Adrenal gland (tissue), 9 donors: ENCODE measurements at regions not wholly inside any gene's neighbourhood (a gene's known extent, or its start where the extent isn't known, plus 50 kb on each side); places are given as distances from the start of the nearest gene placed in this dataset.

Experiments
- DNase-seq, 7 donors: peaks; one replicate each; pipeline ENCODE4 v3.0.0-alpha.2; 2019 to 2020
- H3K27ac ChIP-seq, 5 donors: fragments of 200-600 bp; sonication (generic) in 4 of 5; 1 replicate in 3 of 5; 2 replicates in 2 of 5; pipeline versions ENCODE4 v1.5.1 to v1.8.0; 2016 to 2020; ENCODE audit warnings: mild to moderate bottlenecking in 1 of 5
- H3K27me3 ChIP-seq: fragments of 200-600 bp; 2 replicates; pipeline ENCODE4 v1.8.0; 2021
- H3K36me3 ChIP-seq, 2 donors: fragments of 200-600 bp; replicated peaks in 1 of 2; 1 replicate in 1 of 2; 2 replicates in 1 of 2; pipeline versions ENCODE4 v1.5.1 to v1.8.0; 2018 to 2022
- H3K4me1 ChIP-seq, 2 donors: fragments of 200-600 bp; replicated peaks in 1 of 2; 1 replicate in 1 of 2; 2 replicates in 1 of 2; pipeline versions ENCODE4 v1.5.1 to v1.8.0; 2018 to 2021
- H3K4me3 ChIP-seq, 4 donors: fragments of 200-600 bp; sonication (generic) in 3 of 4; one replicate each; pipeline ENCODE4 v1.5.1; 2016 to 2018
- H3K9me3 ChIP-seq, 3 donors: fragments of 200-600 bp; sonication (generic) in 1 of 3; replicated peaks in 1 of 3; 1 replicate in 2 of 3; 2 replicates in 1 of 3; pipeline versions ENCODE4 v1.5.1 to v1.8.0; 2016 to 2021
- POLR2A ChIP-seq, 2 donors: fragments of 450-650 bp; IDR thresholded peaks; one replicate each; pipeline ENCODE4 v1.6.1; 2017; ENCODE audit warnings: antibody characterized with exemption in 2 of 2, mild to moderate bottlenecking in 2 of 2, moderate library complexity in 1 of 2
- whole genome bisulfite sequencing, 4 donors: extraction: QIAGEN DNeasy Blood & Tissue Kit in 2 of 4; methylation state at CpG; one replicate each; pipeline versions ENCODE4 v1.1.5 to v1.1.7; 2013 to 2017; 5-methylcytosine and 5-hydroxymethylcytosine counted together
- intact Hi-C, 2 donors: fragments of 100-400 bp; cut with DNase I; formaldehyde crosslinking; loops; one replicate each; pipeline versions ENCODE4 v1.14.1 to v1.15.0; 2022 to 2023
- TF ChIP-seq, protein P1 (sequence below), 6 experiments: fragments of 450-650 bp in 4 of 6; fragments of 200-600 bp in 2 of 6; sonication (generic) in 1 of 6; IDR thresholded peaks; 1 replicate in 5 of 6; 2 replicates in 1 of 6; pipeline versions ENCODE4 v1.5.1 to v1.8.0; 2016 to 2021; ENCODE audit warnings: antibody characterized with exemption in 6 of 6, mild to moderate bottlenecking in 2 of 6, moderate library complexity in 1 of 6
- donor health status: healthy with polysubstance abuse.
- donor health status: Bipolar disorder and iron deficiency.
- donor health status: DM: yes; HTN: yes; CAD: no.
- donor health status: DM: no; HTN: no; CAD: no.
- donor health status: DM: no; HTN: no; CAD: no.

DNA sequence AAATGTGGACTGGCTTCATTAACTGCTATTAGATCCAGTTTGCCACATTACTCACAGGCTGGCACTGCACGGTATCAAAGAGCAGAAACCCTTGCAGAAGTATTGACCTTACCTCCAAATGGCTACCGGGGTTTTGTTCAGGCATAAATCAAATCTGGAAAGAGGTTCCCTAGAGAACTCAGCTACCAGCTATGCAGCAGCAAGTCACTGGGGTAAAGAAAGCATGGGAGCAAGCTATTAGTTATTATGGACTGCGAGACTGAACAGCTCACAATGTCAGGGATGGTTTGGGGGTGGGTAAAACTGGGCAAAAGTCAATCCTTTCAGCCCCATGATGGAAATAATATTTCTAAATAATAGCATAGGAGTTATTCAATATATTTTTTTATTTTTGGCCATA is 128.1 kb downstream of the FANCF start:
- 45 to 49% (median 48%) methylated on average over 3 of the region's 3 CpGs for WGBS, 4 donors
- H3K4me1 ChIP-seq, result no peaks in the 10 kb centered on the region
- no peak for TF ChIP-seq POLR2A (IDR thresholded peaks at IDR 0.05)
- TF ChIP-seq, protein P1, sequence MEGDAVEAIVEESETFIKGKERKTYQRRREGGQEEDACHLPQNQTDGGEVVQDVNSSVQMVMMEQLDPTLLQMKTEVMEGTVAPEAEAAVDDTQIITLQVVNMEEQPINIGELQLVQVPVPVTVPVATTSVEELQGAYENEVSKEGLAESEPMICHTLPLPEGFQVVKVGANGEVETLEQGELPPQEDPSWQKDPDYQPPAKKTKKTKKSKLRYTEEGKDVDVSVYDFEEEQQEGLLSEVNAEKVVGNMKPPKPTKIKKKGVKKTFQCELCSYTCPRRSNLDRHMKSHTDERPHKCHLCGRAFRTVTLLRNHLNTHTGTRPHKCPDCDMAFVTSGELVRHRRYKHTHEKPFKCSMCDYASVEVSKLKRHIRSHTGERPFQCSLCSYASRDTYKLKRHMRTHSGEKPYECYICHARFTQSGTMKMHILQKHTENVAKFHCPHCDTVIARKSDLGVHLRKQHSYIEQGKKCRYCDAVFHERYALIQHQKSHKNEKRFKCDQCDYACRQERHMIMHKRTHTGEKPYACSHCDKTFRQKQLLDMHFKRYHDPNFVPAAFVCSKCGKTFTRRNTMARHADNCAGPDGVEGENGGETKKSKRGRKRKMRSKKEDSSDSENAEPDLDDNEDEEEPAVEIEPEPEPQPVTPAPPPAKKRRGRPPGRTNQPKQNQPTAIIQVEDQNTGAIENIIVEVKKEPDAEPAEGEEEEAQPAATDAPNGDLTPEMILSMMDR (IDR thresholded peaks at IDR 0.05), result no peak
- no peaks in the 10 kb centered on the region for H3K27me3 ChIP-seq
- intact Hi-C loops, result no loop called here
- DNase-seq, result no peak
- no peak overlapping the region for H3K27ac ChIP-seq
- H3K9me3 ChIP-seq, result no peaks in the 10 kb centered on the region
- H3K4me3 ChIP-seq, result no peak overlapping the region
- H3K36me3 ChIP-seq, result no peaks in the 10 kb centered on the region

DNA sequence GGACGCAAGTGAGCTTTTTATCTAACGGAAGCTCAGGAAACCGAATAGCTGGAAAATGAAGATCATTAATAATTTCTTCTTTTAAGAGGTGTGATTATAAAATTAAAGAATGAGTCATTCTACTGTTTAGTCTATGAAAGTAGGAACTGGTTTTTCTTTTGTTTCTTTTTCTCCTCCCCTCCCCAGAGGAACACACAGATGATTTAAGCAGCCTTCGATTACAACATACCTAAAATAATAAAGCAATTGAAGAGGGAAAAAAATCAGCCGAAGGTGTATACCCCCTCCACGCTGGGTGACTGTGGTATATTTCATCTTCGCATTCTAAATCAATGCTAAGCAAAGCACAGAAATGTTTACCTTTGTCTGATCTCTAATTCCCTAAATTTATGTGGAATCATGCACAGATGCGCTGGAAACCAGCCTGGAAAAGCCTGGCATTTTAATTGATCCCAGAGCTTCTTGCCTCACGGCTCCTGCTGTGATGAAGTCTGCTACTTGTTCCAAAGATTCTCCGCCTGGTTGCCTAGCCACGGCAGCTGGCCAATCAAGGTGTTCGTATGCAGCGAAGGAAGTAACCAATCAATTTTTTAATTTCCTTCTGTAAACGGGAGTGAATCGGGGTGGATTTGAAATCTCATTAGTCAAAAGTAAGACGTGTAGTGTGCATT is 133.9 kb downstream of the FANCF start:
- intact Hi-C loops, result no loop called here
- H3K27ac ChIP-seq, result no peak overlapping the region
- H3K9me3 ChIP-seq, result no peaks in the 10 kb centered on the region
- no peaks in the 10 kb centered on the region for H3K4me1 ChIP-seq
- 48 to 58% (median 52%) methylated on average over 16 of the region's 16 CpGs for WGBS, 4 donors
- no peak for TF ChIP-seq POLR2A (IDR thresholded peaks at IDR 0.05)
- TF ChIP-seq, protein P1 (IDR thresholded peaks at IDR 0.05), result no peak
- no peaks in the 10 kb centered on the region for H3K27me3 ChIP-seq
- no peak for DNase-seq
- no peak overlapping the region for H3K4me3 ChIP-seq
- no peaks in the 10 kb centered on the region for H3K36me3 ChIP-seq

DNA sequence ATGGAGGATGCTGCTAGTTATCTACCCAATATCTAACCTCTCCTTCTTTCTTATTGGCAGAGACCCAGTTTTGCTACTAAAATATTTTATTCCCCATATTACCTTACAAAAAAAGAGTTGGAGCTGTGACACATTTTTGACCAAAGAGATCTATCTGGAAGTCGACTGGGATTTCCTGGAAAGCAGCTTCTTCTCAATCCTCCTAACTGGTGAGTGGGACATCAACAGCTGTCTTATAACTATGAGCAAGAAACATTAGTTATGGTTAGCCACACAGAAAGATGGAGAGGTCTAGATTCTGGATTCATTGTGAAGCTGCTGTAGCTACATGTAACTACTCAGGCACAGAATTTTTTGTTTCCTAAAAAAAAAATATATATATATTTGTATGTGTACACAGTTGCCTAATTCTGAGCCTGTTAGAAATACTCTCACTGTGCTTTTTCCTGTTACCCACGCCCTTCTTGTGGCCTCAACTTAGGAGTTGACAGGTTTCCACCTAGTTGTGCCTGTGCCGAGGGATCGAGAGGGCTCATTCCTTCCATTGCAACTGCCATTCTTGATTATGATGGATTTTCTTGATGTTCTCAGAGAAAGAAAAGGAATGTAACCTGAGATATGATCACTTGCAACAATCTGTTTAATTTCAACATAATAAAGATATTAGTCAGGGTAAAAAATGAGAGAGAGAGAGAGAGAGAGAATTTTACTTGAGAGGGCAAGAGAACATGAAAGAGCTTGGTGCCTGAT is 142.0 kb downstream of the SLC17A6 start:
- intact Hi-C loops, result no loop called here
- whole genome bisulfite sequencing, 4 donors, result 61 to 71% (median 62%) methylated on average over 4 of the region's 4 CpGs
- Histone ChIP-seq H3K27ac (no peak overlapping the region), H3K9me3 (no peaks in the 10 kb centered on the region), H3K4me1 (no peaks in the 10 kb centered on the region), H3K36me3 (no peaks in the 10 kb centered on the region), H3K27me3 (no peaks in the 10 kb centered on the region), H3K4me3 (no peak overlapping the region)
- TF ChIP-seq, protein P1 (IDR thresholded peaks at IDR 0.05), result no peak
- TF ChIP-seq POLR2A (IDR thresholded peaks at IDR 0.05), result no peak
- DNase-seq, result no peak

DNA sequence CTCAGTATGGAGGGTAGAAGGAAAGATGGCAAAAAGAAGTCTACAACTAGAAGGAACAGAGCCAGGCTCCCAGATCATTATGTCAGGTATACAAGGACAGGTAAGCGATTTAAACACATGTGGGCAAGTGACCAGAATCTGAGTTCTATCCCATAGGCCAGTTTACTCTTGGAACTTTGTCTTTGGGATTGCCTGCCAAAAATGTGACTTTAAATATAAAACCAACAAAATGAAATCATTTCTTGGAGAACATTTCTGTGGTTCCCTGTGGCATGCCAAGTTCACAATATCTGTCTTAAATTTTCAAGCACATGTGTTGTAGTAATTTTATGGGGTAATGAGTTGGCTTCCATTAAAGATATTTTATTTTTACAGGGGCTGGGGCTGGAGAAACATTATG is 141.0 kb downstream of the SLC17A6 start:
- Histone ChIP-seq H3K27ac (no peak overlapping the region), H3K4me1 (no peaks in the 10 kb centered on the region), H3K27me3 (no peaks in the 10 kb centered on the region), H3K4me3 (no peak overlapping the region), H3K36me3 (no peaks in the 10 kb centered on the region), H3K9me3 (no peaks in the 10 kb centered on the region)
- 65 to 74% (median 70%) methylated on average over 1 of the region's 1 CpG for WGBS, 4 donors
- intact Hi-C loops, result no loop called here
- TF ChIP-seq POLR2A (IDR thresholded peaks at IDR 0.05), result no peak
- TF ChIP-seq, protein P1 (IDR thresholded peaks at IDR 0.05), result no peak
- DNase-seq, result no peak
